PC-3 (cell line): ENCODE measurements at regions not wholly inside any gene's neighbourhood (a gene's known extent, or its start where the extent isn't known, plus 50 kb on each side); places are given as distances from the start of the nearest gene placed in this dataset.
"Not testable (repeated sequence)": the region's sequence is repeated elsewhere in the genome, so short reads cannot be mapped to it uniquely, and the experiment has no call there.

Source experiments
- ATAC-seq: fragments of 200-7000 bp; cut with Tn5 transposase; 2 replicates; pipeline ENCODE4 v1.9.1; 2020; ENCODE audit warnings: mild to moderate bottlenecking, moderate library complexity
- BruUV-seq: library from RNA; stranded (reverse); fragments of 400-500 nt; replicated peaks from 2 replicates; lab custom pipeline; 2021; lab: Mats Ljungman, UMichigan
- CTCF ChIA-PET: fragments of 300-600 bp; sonication (Branson Sonifier 250); formaldehyde crosslinking; loops from one replicate; lab custom pipeline; 2022; ENCODE audit warnings: antibody characterized with exemption; lab: Charles Lee
- POLR2A ChIA-PET: fragments of 300-600 bp; sonication (Branson Sonifier 250); formaldehyde crosslinking; loops from one replicate; lab custom pipeline; 2022; ENCODE audit warnings: antibody characterized with exemption; ENCODE audit not compliant: unreplicated experiment; lab: Charles Lee
- DNase-seq: peaks from one replicate; pipeline ENCODE4 v3.0.0-alpha.2; 2015
- H2AFZ ChIP-seq: fragments of 300-600 bp; sonication (generic); 2 replicates; pipeline ENCODE4 v1.6.0; 2016; ENCODE audit warnings: antibody characterized with exemption, low read length
- H3F3A ChIP-seq: fragments of 300-600 bp; sonication (generic); one replicate; pipeline ENCODE4 v1.6.0; 2017; ENCODE audit warnings: antibody characterized with exemption, low read length, control low read depth, mild to moderate bottlenecking; ENCODE audit not compliant: unreplicated experiment
- H3K27ac ChIP-seq: fragments of 300-600 bp; sonication (generic); 2 replicates; pipeline ENCODE4 v1.5.1; 2016; ENCODE audit warnings: mild to moderate bottlenecking, low read length
- H3K27me3 ChIP-seq: fragments of 300-600 bp; sonication (generic); 2 replicates; pipeline ENCODE4 v1.6.1; 2016; ENCODE audit warnings: low read length, mixed read lengths
- H3K36me3 ChIP-seq: fragments of 300-600 bp; sonication (generic); 2 replicates; pipeline ENCODE4 v1.6.1; 2016; ENCODE audit warnings: low read depth, mixed run types, low read length, mixed read lengths
- H3K4me1 ChIP-seq: fragments of 300-600 bp; sonication (generic); 2 replicates; pipeline ENCODE4 v1.5.1; 2016; ENCODE audit warnings: low read length; ENCODE audit not compliant: insufficient read depth
- H3K4me2 ChIP-seq: fragments of 300-600 bp; sonication (generic); 2 replicates; pipeline ENCODE4 v1.6.0; 2016; ENCODE audit warnings: low read length
- H3K4me3 ChIP-seq: fragments of 300-600 bp; sonication (generic); 2 replicates; pipeline ENCODE4 v1.5.1; 2016; ENCODE audit warnings: mild to moderate bottlenecking, low read length, mixed read lengths
- H3K79me2 ChIP-seq: fragments of 300-600 bp; sonication (generic); 2 replicates; pipeline ENCODE4 v1.6.1; 2017; ENCODE audit warnings: low read length, mixed read lengths
- H3K9ac ChIP-seq: fragments of 300-600 bp; sonication (generic); 2 replicates; pipeline ENCODE4 v1.6.0; 2016; ENCODE audit warnings: mild to moderate bottlenecking, low read length
- H3K9me2 ChIP-seq: fragments of 300-600 bp; sonication (generic); replicated peaks from 2 replicates; pipeline ENCODE4 v1.6.1; 2016; ENCODE audit warnings: mixed run types, low read length, mixed read lengths
- H3K9me3 ChIP-seq: fragments of 300-600 bp; sonication (generic); 2 replicates; pipeline ENCODE4 v1.6.1; 2016; ENCODE audit warnings: low read length, mixed read lengths
- H4K20me1 ChIP-seq: fragments of 300-600 bp; sonication (generic); 2 replicates; pipeline ENCODE4 v1.6.1; 2016; ENCODE audit warnings: low read length, mixed read lengths
- EZH2 ChIP-seq: fragments of 300-600 bp; sonication (generic); IDR thresholded peaks from one replicate; pipeline ENCODE4 v1.6.1; 2017; ENCODE audit warnings: antibody characterized with exemption, mild to moderate bottlenecking, low read length; ENCODE audit not compliant: unreplicated experiment
- EZH2phosphoT487 ChIP-seq: fragments of 300-600 bp; sonication (generic); IDR thresholded peaks from 2 replicates; pipeline ENCODE4 v1.6.1; 2018; ENCODE audit warnings: mild to moderate bottlenecking, antibody characterized with exemption, low read length, borderline replicate concordance
- intact Hi-C: fragments of 100-400 bp; cut with micrococcal nuclease; formaldehyde crosslinking; loops from 2 replicates; pipeline ENCODE4 v1.9.0; 2023
- TF ChIP-seq, protein P1 (sequence below): fragments of 300-600 bp; sonication (generic); conservative IDR thresholded peaks from 2 replicates; pipeline ENCODE4 v1.5.1; 2017; ENCODE audit warnings: antibody characterized with exemption, low read depth, mild to moderate bottlenecking, low read length

- intact Hi-C loops: no loop called here
- BruUV-seq: no TSS peak
- DNase-seq (no peak), ATAC-seq (no peak)
- H3F3A ChIP-seq: no peaks in the 10 kb centered on the region
- H2AFZ ChIP-seq: no peak overlapping the region
- no peaks in the 10 kb centered on the region for H3K36me3 ChIP-seq
- H4K20me1 ChIP-seq: no peaks in the 10 kb centered on the region
- H3K27me3 ChIP-seq: no peaks in the 10 kb centered on the region
- H3K9me2 ChIP-seq: no peaks in the 10 kb centered on the region
- no peaks in the 10 kb centered on the region for H3K79me2 ChIP-seq
- H3K9ac ChIP-seq: no peak overlapping the region
- H3K4me1 ChIP-seq: no peaks in the 10 kb centered on the region
- ChIA-PET CTCF (interaction anchor here (0.7 kb wide), 1 partner anchor 604 kb away, joined by 3 read pairs; no protein-coding TSS in a partner anchor), POLR2A (no interaction called here)
- no peak overlapping the region for H3K4me3 ChIP-seq
- no peaks in the 10 kb centered on the region for H3K9me3 ChIP-seq
- no peak for TF ChIP-seq EZH2phosphoT487
- TF ChIP-seq EZH2: no peak
- TF ChIP-seq, protein P1, sequence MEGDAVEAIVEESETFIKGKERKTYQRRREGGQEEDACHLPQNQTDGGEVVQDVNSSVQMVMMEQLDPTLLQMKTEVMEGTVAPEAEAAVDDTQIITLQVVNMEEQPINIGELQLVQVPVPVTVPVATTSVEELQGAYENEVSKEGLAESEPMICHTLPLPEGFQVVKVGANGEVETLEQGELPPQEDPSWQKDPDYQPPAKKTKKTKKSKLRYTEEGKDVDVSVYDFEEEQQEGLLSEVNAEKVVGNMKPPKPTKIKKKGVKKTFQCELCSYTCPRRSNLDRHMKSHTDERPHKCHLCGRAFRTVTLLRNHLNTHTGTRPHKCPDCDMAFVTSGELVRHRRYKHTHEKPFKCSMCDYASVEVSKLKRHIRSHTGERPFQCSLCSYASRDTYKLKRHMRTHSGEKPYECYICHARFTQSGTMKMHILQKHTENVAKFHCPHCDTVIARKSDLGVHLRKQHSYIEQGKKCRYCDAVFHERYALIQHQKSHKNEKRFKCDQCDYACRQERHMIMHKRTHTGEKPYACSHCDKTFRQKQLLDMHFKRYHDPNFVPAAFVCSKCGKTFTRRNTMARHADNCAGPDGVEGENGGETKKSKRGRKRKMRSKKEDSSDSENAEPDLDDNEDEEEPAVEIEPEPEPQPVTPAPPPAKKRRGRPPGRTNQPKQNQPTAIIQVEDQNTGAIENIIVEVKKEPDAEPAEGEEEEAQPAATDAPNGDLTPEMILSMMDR: no peak
- H3K27ac ChIP-seq: no peak overlapping the region
- H3K4me2 ChIP-seq: no peak overlapping the region
These were observed 298.1 kb downstream of the FOXO1 start for GRCh38 chr13:40368127-40368891.

- Histone ChIP-seq H3K4me3 (no peak overlapping the region), H3K4me1 (no peaks in the 10 kb centered on the region), H3K36me3 (no peaks in the 10 kb centered on the region), H3K9me2 (no peaks in the 10 kb centered on the region), H3K27me3 (no peaks in the 10 kb centered on the region), H4K20me1 (no peaks in the 10 kb centered on the region), H3K9ac (no peak overlapping the region), H3K4me2 (no peak overlapping the region), H3K9me3 (no peaks in the 10 kb centered on the region), H3K79me2 (no peaks in the 10 kb centered on the region), H3K27ac (no peak overlapping the region), H2AFZ (no peak overlapping the region), H3F3A (no peaks in the 10 kb centered on the region)
- ATAC-seq (no peak), DNase-seq (no peak)
- BruUV-seq: no TSS peak
- CTCF ChIA-PET: no interaction called here
- TF ChIP-seq EZH2phosphoT487 (no peak), EZH2 (no peak)
- TF ChIP-seq, protein P1: no peak
- intact Hi-C loops: no loop called here
- POLR2A ChIA-PET: no interaction called here
These were observed 295.8 kb downstream of the FOXO1 start for GRCh38 chr13:40370661-40371060.

DNA sequence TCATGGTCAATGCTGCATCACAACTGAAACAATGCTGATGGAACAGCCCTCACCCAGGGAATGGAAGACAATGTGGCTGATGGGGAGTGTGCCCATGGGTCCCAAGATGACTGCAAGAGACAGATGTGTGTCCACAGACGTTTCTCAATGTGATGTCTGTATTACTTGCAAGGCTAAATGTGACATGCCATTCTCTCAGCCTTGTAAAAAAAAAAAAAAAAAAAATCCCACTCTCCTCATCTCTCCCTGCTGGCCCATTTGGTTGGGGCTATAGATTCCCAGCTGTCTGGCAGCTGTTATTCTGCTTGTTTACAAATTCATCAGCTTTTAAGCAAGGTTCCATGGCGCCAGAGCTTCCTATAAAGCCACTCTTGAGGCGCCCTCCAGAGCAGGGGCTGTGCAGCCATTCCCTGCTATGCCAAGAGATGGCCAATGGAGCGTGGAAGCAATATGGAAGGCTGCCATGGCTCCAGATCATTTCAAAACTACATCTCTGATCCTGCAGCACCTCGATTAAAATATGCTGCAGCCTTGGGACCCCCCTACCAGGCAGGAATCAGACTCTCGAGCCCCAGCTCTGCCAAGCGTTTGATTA, 294.8 kb downstream of the FOXO1 start:
- Histone ChIP-seq H3K9me2 (no peaks in the 10 kb centered on the region), H3K4me2 (no peak overlapping the region), H3K36me3 (no peaks in the 10 kb centered on the region), H3K79me2 (no peaks in the 10 kb centered on the region), H3K27ac (no peak overlapping the region), H3K9me3 (no peaks in the 10 kb centered on the region), H3F3A (no peaks in the 10 kb centered on the region), H3K27me3 (no peaks in the 10 kb centered on the region), H3K9ac (no peak overlapping the region), H3K4me3 (no peak overlapping the region), H4K20me1 (no peaks in the 10 kb centered on the region), H2AFZ (no peak overlapping the region), H3K4me1 (no peaks in the 10 kb centered on the region)
- TF ChIP-seq EZH2phosphoT487 (no peak), EZH2 (no peak)
- TF ChIP-seq, protein P1: no peak
- BruUV-seq: no TSS peak
- ChIA-PET CTCF (no interaction called here), POLR2A (no interaction called here)
- DNase-seq (no peak), ATAC-seq (no peak)
- intact Hi-C loops: no loop called here

GRCh38 chr13:40373608-40374007, 292.8 kb downstream of the FOXO1 start:
- H2AFZ ChIP-seq, H3K4me2 ChIP-seq, H3K36me3 ChIP-seq, ATAC-seq, H3K9ac ChIP-seq, H3K9me2 ChIP-seq, H3K27ac ChIP-seq, CTCF ChIA-PET, H3F3A ChIP-seq, H3K9me3 ChIP-seq, H3K27me3 ChIP-seq, DNase-seq, H4K20me1 ChIP-seq, H3K4me1 ChIP-seq, intact Hi-C loops, BruUV-seq, H3K4me3 ChIP-seq, POLR2A ChIA-PET, H3K79me2 ChIP-seq: not testable (repeated sequence)
